ENCODE measurements at regions not wholly inside any gene's neighbourhood (a gene's known extent, or its start where the extent isn't known, plus 50 kb on each side); places are given as distances from the start of the nearest gene placed in this dataset.

GRCh38 chr1:238722812-238723211 is 663.6 kb upstream of the CHRM3 start:
- TF ChIP-seq POLR2A (IDR thresholded peaks at IDR 0.05) (no peak), CTCF (IDR thresholded peaks at IDR 0.05) (no peak)
